DMS 273 (cell line): ENCODE measurements at regions not wholly inside any gene's neighbourhood (a gene's known extent, or its start where the extent isn't known, plus 50 kb on each side); places are given as distances from the start of the nearest gene placed in this dataset.
"Not testable (repeated sequence)": the region's sequence is repeated elsewhere in the genome, so short reads cannot be mapped to it uniquely, and the experiment has no call there.

ENCODE experiments used
- DNase-seq: peaks from one replicate; lab custom pipeline; 2025; ENCODE audit not compliant: unreplicated experiment; lab: John Stamatoyannopoulos, UW

- no peak for DNase-seq
Observed at GRCh38 chr10:38209332-38209731, 115.2 kb downstream of the ZNF37A start.

DNA sequence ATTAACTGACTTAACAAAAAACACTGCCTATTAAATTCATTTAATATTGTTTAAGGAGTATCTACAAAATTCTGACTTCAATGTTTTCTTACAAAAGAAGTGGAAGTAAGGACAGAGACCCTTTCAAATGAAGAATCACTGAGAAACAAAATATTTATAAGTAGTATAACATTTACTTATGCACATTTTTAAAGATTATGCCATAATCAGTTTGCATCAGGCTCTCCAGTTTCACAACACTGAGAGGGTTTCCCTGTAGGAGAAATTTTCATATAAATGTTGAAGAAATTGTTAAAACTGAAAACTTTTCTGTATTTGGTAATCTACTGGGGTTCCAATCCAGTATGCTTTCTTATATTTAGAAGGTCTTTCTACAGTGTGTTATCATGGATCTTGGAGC, 115.6 kb downstream of the ZNF37A start:
- DNase-seq, result not testable (repeated sequence)

GRCh38 chr10:38212460-38212859, 118.3 kb downstream of the ZNF37A start:
- DNase-seq, result no peak

DNA sequence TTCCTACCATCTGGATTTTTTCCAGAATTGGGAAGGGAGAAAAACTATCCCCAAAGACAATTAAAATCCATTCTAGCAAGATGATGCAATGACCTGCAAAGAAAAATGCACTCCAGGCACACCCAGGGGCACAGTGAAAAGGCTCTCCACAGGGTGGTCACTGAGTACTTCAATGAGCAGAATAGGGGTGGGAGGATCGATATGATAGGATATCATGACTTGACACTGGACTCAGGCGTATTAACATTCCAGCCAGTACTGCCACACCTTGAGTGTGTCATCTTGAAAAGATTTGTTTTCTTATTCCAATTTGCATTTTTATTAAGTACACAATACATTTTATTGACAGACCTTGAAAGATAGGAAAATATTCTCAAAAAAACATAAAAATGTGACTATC, 132.2 kb downstream of the ZNF37A start:
- DNase-seq, result no peak

GRCh38 chr10:38228394-38228793, 134.3 kb downstream of the ZNF37A start:
- DNase-seq, result no peak

DNA sequence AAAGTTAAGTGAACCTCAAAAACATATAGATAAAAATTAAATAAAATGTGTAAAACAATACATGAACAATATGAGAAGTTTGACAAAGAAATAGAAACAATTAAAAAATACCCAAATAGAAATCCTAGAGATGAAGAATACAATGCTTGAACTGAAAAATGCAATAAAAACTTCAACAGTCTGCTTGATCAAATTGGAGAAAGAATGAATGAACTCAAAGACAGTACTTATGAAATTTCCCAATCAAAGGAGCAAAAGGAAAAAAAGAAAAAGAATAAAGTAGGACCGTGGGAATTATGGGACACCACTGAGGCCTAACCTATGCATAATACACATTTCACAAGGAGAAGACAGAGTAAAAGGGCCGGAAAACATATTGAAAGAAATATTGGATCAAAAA, 144.3 kb downstream of the ZNF37A start:
- not testable (repeated sequence) for DNase-seq

DNA sequence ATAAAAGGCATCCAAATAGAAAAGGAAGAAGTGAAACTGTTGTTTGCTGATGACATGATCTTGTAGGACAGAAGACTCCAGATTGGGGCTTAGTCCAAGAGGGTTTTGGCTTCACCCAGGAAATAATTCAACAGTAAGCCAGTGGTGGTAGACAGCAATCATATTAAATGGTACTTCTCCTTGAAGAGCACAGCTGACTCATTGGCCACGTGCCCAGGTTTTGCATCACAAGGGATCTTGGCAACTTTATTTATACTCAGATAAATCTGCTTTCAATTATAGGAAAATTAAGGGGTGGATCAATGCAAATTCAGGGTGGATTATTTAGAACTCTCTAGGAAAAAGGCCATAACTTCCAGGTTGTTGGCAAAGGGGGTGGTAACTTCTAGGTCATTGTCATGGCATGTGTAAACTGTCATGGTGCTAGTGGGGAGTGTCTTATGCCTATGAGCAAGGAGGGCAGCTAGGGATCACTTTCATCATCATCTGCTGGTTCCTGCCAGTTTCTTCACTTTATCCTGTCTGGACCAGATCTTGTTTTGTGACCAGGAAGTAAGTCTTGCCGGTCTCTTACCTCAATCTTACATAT, 148.0 kb downstream of the ZNF37A start:
- not testable (repeated sequence) for DNase-seq

GRCh38 chr10:38248113-38248512, 154.0 kb downstream of the ZNF37A start:
- not testable (repeated sequence) for DNase-seq

DNA sequence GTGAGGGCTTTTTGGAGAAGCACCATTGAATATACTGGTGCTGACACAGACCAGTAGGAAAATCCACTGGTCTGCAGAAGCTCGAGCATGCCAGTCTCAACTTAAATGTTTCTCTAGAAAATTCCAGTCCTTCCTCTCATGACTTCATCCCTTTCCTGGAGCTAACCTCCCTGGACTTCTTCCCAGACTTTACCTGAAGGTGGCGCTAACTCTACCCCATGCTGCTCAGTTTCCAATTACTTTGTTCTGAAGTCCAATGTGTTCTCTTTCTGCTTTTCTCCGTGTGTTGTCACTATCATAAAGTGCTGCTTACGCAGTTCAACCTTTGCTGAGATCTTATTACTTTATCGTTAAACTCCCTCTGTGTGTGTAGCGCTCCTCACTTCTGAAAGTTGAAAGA, 158.4 kb downstream of the ZNF37A start:
- peak; percentile 0 for DNase-seq

DNA sequence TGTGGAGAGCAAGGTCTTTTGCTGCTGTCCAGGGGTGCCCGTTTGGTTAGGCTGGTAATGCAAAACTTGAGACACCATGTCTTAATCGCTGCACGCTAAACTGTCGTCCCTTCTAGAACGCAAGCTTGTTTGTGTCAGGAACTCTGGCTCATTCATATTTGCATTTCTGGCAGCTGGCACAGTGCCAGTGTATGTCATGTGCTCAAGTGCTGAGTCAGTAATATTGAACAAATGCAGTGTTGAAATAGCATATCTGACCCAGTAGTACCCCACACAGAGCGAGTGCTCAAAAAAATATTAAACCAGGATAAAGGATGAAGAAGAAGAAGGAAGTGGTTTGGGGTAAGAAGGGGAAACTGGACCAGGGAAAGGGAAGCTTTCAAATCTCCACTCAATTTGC, 173.4 kb downstream of the ZNF37A start:
- DNase-seq, result not testable (repeated sequence)

- not testable (repeated sequence) for DNase-seq
Observed at GRCh38 chr10:38271031-38271430, 176.9 kb downstream of the ZNF37A start.

GRCh38 chr10:38274879-38275278, 180.7 kb downstream of the ZNF37A start:
- not testable (repeated sequence) for DNase-seq

- not testable (repeated sequence) for DNase-seq
Observed at GRCh38 chr10:38292560-38292959, 198.4 kb downstream of the ZNF37A start.

- DNase-seq, result not testable (repeated sequence)
Observed at GRCh38 chr10:38310111-38310510, 216.0 kb downstream of the ZNF37A start.

- DNase-seq, result not testable (repeated sequence)
Observed at GRCh38 chr10:38315090-38315805, 221.1 kb downstream of the ZNF37A start.

GRCh38 chr10:38321393-38321792, 227.3 kb downstream of the ZNF37A start:
- not testable (repeated sequence) for DNase-seq

GRCh38 chr10:38330306-38330705, 236.2 kb downstream of the ZNF37A start:
- DNase-seq, result not testable (repeated sequence)

DNA sequence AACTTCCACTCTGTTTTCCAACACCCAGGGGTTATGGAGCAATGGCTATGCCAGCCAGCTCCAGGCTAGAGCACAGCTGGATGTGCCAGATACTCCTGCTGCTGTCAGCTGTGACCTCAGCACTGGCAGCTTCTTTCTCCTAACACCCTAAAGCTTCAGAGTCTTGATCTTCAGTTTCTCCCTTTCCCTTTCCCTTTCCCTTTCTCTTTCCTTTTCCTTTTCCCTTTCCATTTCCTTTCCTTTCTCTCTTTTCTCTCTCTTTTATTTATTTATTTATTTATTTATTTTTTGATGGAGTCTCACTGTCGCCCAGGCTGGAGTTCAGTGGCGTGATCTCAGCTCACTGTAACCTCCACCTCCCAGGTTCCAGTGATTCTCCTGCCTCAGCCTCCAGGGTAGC, 237.0 kb downstream of the ZNF37A start:
- not testable (repeated sequence) for DNase-seq

- not testable (repeated sequence) for DNase-seq
Observed at GRCh38 chr10:38333699-38334098, 239.6 kb downstream of the ZNF37A start.

DNA sequence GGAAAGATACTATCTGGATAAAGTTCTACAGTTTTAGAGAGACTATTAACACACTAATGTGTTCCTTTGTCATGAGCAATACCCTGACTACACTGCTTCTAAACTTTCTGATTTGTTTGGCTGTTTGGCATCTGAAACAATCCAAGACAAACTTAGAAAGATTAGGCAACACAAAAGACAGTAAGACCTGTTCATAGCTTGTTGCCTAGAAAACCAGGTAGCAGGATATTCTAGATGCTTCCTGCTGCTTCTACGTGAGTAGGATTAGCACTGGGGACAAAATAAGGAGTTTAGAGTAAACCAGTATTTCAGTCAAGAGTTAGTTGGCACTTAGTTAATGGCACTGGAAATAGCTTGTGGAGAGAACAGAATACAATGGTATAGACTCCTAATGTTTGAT, 256.5 kb downstream of the ZNF37A start:
- DNase-seq, result not testable (repeated sequence)

DNA sequence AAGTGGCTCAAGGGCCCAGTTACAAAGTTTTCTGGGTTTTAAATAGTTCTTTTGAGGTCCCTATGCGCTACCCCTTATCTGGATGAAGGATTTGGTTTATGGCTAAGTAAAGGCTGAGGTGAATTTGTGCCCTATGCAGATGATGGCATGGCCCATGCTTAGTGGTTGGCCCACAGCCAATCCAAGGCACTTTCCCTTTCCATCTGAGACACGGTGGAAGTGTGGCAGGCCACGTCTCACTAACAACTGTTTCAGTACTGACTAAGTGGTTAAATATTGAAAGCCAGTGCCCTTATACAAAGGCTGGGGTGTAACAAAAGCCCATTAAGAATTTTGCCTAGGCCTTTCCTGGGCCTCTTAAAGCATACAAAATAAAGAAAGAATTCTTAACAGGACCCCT, 260.3 kb downstream of the ZNF37A start:
- DNase-seq, result not testable (repeated sequence)

- DNase-seq, result peak; percentile 71
Observed at GRCh38 chr10:38355911-38356526, 261.9 kb downstream of the ZNF37A start.
